Upper lobe of left lung (tissue), 4 donors: ENCODE measurements at regions not wholly inside any gene's neighbourhood (a gene's known extent, or its start where the extent isn't known, plus 50 kb on each side); places are given as distances from the start of the nearest gene placed in this dataset.

Experiments
- CTCF ChIP-seq, 6 experiments: fragments of 450-650 bp in 4 of 6; fragments of 200-600 bp in 2 of 6; sonication (generic) in 2 of 6; IDR thresholded peaks; one replicate each; pipeline ENCODE4 v1.5.1; 2016 to 2019; ENCODE audit warnings: antibody characterized with exemption in 6 of 6
- POLR2A ChIP-seq, 4 donors: fragments of 450-650 bp; IDR thresholded peaks; one replicate each; pipeline ENCODE4 v1.5.1; 2016 to 2017; ENCODE audit warnings: antibody characterized with exemption in 4 of 4, mild to moderate bottlenecking in 2 of 4
- POLR2AphosphoS5 ChIP-seq, 2 donors: sonication (generic); formaldehyde crosslinking; IDR thresholded peaks; one replicate each; pipeline ENCODE4 v1.5.1; 2017; ENCODE audit warnings: antibody characterized with exemption in 2 of 2

- TF ChIP-seq POLR2A (IDR thresholded peaks at IDR 0.05) (no peak), CTCF (IDR thresholded peaks at IDR 0.05) (no peak), POLR2AphosphoS5 (IDR thresholded peaks at IDR 0.05) (no peak)
These were observed 76.7 kb upstream of the EN2 start for GRCh38 chr7:155380976-155381851.
